TTC549 (cell line): ENCODE measurements at regions not wholly inside any gene's neighbourhood (a gene's known extent, or its start where the extent isn't known, plus 50 kb on each side); places are given as distances from the start of the nearest gene placed in this dataset.
"Not testable (repeated sequence)": the region's sequence is repeated elsewhere in the genome, so short reads cannot be mapped to it uniquely, and the experiment has no call there.

Experiments used
- FAIRE-seq: peaks from 2 replicates; lab custom pipeline; 2012; peaks lifted over from hg19 to GRCh38; lab: Jason Lieb, UNC

DNA sequence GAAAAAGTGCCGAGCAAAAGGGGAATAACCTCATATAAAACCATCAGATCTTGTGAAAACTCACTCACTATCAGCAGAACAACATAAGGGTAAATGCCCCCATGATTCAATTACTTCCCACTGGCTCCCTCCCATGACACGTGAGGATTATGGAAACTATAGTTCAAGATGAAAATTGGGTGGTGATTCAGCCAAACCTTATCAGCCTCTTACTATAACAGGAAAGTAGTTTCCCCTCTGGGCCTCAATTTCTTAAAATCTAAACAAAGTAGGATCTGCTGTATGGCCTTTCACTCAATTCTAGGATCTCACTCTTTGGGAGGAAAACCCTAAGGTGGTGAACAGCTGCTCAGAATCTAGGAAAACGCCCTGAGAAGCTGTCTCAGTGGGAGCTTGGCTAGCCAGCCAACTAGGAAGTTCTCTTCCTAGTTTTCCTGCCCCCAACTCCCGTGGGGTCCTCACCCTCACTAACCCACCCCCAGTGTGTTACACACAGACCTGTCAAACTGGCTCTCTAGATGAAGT lies 1017.1 kb upstream of the HS3ST1 start:
- no peak for FAIRE-seq

DNA sequence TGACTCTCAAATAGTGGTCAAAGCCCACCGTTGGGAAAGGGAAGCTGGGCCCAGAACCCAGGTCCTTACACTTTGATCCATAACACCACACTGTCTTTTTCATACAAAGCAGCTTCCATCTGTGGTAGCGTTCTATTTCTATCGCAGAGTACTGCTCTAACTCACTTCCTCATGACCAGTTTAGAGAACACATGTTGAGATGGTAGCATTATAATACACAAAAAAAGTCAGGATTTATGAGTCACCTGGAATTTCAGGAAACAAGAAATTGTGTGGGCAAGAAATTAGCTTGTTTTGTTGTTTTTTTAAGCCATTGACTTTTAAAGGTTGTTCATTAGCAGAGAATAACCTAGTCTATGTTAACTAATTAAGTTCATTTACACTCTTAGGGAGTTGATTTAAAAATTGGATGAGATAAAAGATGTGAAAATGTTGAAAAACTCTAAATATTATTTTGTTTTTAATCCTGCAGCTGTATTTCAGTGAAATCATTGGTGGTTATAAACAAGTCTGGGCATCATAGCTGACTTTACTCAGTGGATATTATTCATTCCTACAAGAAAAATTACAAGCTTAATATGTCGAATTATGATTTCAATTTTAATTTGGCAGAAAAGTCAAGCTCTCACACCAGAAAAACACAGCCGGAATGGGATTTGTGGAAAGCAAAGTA lies 1011.1 kb upstream of the HS3ST1 start:
- FAIRE-seq = no peak

DNA sequence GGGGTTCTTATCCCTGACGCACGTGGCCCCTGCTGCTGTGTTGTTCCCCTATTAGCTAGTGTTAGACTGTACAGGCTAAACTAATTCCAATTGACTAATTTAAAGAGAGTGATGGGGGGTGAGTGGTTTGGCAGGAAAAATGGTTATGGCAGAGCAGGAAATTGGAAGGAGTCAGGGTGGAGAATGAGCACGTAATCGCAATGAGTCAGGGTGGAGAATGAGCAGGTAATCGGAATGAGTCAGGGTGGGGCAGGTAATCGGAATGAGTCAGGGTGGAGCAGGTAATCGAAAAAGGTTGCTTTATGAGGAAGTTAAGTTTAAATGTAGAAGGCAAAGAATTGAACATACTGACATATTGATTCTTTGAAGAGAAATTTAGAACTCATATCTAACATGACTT lies 1002.6 kb upstream of the HS3ST1 start:
- FAIRE-seq = not testable (repeated sequence)

DNA sequence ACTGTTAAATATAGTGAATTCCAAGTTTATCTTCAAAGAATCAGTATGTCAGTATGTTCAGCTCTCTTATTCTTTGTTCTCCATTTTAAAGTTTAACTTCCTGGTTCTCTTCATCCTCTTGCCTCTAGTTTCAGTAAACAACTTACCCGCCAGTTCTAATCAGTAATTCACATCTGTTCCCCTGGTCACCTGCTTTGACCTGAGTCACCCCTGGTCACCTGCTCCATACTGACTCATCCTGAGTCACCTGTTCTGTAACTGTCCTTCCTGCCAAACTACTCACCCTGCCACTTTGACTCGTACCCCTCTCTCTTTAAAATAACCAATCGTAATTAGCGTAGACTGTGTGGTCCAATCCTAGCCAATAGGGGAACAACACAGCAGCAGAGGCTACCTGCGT lies 992.7 kb upstream of the HS3ST1 start:
- FAIRE-seq = no peak

DNA sequence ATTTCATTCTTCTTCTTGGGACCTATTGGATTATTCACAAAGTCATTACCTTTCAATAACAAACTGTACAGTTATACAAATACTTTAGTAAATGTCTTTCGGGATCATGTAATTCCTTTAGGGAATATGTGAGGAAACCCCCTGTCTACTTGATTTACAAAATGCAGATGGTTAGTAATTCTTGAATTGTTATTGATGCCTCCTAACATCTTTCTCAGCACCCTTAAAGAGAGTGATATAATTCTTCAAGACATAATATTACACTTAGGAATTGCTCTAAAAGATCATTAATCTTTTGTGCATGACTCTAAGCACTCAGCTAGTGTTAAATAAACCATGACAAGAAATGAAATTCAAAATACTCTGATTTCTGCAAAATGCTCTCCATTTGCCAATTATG lies 988.1 kb upstream of the HS3ST1 start:
- no peak for FAIRE-seq

DNA sequence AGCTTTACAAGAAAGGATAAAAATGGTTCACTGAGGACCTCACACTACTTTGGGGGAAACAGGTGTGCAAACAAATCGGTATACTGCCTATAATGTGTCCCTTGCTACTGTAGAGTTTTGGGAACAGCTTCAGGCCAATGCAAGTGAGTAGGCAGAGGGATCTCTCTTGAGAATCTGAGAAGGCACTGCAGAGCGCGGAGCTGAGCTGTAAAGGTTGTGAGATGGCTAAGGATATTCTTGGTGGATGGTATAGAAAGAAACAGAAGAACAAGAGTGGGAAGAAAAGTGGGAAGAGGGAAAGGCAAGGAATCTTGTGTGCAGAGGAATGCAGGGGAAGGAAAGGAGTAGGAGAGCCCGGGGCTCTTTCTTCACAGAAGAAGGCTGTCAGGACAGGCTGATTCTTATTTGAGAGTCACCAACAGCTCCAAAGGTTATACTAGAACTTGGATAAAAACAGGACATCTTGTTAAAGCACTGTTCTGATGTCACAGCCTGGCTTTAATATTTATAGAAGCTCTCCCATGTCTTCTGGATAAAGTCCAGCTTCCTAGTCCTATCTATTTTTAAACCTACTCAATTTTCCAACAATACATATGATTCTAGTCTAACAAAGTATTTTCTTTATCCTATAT lies 985.6 kb upstream of the HS3ST1 start:
- FAIRE-seq = no peak

DNA sequence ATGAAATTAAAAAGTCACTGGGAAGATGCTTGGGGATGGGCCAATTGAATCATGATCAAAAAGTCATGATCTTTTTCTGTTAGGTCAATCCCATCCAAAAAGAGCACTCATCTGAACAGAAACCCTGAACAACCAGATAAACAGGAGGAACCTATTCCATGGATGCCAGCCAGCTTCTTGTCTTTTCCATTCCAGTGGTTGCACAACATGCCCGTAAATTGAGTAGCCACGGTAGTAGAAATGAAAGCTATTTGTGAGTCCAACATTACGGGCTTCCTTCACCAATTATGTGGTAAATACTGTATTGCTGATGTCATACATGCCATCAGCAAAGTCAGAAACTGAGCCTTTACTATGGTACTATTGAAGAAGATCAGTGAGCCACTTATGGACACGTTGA lies 982.4 kb upstream of the HS3ST1 start:
- no peak for FAIRE-seq

DNA sequence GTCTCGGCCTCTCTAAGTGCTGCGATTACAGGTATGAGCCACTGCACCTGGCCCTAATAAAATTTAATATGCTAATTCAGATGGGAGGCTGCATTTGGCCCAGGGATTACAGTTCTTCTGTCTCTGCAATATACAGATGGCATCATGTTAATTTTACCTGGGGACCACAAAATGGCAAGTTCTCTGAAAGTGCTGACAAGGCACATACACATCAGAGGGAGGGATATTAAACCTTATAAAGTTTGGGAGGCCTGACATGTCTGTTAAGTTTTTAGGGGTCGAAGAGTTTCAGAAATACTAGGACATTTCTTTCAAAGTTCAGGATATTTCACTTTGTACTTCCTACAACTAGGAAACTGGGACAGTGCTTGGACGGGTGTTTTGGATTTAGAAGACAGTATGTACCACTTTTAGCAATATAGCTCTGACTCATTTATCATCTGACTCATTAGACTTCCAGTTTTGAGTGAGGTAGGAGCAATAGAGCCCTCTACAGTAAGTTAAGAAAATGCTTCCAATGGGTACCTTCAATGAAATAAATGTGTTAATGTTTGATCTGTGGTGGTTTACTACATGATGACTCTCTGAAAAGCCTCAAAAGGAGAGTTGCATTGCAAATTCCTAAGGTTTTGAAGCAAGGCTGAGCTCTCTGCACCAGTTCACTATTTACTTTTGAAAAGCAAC lies 981.0 kb upstream of the HS3ST1 start:
- no peak for FAIRE-seq

DNA sequence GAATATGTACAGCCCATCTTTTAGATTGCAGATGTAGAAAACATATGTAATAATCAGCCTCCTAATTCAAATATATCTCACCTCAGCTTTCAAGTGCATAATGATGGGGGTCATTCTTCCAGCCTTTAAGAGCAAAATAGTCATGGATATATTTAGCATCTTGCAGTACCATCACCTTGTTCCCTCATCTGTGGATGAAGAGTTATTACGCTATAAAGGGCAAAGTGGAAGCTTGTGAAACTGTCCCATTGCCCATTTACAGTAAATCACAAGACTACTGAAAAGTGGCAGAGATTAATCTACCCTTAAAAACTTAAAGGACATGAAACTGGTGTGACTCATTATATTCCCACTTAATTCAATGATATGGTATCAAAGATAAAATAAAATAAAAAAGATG lies 979.7 kb upstream of the HS3ST1 start:
- FAIRE-seq = no peak

DNA sequence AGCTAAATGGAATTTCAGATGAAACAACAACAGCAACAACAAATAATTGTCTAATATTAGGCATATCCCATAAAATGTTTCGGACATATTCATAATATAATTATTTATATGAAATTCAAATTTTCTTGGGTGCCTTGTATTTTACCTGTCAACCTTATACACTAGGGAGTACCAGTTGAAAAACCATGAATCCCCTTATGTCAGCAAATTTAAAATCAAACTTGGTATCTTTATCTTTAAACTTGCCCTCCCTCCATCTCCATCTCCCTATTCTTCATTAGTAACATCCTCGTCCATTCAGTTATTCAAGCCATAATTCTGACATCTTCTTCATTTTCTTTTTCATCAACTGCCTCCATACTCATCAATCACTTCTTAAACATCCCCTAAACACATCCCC lies 974.5 kb upstream of the HS3ST1 start:
- FAIRE-seq = no peak

DNA sequence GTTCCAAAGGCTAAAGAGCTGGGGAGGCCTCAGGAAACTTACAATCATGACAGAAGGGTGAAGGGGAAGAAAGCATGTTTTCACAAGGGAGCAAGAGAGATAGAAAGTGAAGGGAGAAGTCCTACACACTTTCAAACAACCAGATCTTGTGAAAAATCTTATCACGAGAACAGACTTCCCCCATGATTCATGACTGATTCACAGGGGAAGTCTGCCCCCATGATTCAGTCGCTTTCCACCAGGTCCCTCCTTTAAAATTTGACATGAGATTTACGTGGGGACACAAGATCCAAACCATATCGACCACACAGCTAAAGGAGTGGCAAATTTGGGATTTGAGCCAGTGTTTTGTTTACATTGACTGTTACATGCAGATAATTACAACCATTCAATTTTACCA lies 971.1 kb upstream of the HS3ST1 start:
- FAIRE-seq = no peak

DNA sequence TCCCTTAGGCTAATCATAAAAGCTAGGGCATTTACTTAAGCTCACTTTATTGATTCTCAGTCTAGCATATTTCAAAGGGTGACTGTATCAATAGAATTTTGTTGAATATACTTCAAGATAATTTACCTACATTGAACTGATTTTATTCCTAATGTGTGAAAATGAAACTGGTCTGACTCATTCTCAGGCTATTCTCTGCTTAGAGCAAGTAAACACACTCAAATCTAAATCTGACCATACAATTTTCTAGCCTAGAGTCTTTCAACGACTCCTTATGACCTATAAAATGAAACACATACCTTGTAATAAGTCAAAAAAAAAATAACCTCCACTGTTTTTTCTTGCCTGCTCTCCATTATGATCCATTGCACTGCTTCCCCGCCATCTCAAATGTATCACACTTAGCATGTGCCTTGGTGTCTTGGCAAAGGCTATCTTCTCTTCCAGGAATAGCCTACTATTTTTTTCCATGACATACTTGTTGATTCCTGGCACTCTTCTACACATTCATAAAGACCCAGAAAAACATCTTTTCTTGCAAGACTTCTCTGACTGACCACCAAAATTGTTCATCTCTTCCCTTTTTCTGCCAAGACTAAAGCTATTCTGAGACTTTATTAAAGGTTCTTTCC lies 965.1 kb upstream of the HS3ST1 start:
- no peak for FAIRE-seq

DNA sequence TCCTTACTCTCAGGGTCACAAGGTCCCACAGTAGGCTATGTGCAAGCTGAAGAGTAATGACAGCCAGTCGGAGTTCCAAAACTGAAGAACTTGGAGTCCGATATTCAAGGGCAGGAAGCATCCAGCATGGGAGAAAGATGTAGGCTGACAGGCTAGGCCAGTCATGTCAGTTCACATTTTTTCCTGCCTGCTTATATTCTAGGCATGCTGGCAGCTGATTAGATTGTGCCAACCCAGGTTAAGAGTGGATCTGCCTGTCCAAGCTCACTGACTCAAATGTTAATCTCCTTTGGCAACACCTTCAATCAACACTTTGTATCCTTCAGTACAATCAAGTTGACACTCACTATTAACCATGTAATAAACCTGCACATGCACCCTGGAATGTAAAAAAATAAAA lies 960.9 kb upstream of the HS3ST1 start:
- no peak for FAIRE-seq

DNA sequence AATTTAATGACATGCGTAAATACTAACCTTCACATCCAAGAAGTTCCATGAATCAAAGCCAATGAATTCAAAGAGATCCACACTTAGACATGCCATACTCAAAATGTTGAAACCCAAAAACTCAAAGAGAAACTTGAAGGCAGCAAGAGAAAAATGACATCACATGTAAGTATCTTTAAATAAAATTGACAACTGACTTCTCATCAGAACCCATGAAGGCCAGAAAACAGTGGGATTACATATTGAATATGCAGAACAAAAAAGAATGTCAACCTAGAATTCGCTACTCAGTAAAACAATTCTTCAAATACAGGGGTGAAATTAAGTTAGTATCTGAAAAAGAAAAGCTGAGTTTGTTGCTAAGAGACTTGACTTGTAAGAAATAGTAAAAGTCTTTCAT lies 953.9 kb upstream of the HS3ST1 start:
- FAIRE-seq = no peak

DNA sequence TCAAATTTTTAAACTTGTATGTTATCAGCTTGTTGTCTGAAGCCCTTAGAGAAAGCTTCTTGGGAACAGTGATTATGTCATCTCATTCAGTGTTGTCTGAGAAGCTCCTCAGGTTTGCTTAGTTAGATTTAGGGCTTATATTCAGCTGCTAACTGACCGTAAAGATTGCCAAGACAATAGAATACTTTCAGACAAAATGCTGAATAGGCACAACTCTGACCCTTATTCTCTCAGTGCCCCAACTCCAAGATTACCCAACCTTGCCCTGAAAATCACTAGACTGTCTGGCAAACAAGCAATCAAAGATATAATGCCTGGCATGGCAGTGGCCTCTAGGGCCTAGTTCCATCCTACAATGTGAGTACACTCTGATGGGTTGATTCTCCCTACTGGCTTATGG lies 950.5 kb upstream of the HS3ST1 start:
- no peak for FAIRE-seq

DNA sequence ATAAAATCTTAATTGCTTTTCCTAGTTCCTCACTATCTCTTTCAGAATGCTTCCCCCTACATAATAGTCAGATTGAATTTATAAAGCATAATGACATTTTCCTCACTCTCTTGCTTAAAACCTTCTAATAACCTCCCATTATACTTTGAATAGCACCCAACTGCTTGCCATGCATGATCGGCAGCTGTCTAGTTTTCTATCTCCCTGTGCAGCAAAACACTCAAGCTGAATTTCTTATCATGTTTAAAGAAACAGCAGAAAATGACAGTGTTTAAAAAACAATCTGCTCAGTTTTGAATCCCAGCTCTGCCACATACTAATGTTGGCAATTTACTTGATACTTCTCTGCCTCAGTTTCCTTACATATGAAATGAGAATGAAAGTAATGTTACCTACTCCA lies 947.1 kb upstream of the HS3ST1 start:
- no peak for FAIRE-seq

DNA sequence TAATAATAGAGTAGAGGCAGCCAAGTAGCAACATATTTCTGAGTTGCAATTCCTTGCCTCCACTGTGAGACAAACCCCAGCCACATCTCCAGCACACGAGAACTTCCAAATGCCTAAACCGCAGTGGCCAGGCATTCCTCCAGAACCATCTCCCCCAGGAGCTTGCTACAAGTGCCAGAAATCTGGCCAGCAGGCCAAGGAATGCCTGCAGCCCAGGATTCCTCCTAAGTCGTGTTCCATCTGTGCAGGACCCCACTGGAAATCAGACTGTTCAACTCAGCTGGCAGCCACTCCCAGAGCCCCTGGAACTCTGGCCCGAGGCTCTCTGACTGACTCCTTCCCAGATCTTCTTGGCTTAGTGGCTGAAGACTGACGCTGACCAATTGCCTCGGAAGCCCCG lies 937.2 kb upstream of the HS3ST1 start:
- not testable (repeated sequence) for FAIRE-seq

DNA sequence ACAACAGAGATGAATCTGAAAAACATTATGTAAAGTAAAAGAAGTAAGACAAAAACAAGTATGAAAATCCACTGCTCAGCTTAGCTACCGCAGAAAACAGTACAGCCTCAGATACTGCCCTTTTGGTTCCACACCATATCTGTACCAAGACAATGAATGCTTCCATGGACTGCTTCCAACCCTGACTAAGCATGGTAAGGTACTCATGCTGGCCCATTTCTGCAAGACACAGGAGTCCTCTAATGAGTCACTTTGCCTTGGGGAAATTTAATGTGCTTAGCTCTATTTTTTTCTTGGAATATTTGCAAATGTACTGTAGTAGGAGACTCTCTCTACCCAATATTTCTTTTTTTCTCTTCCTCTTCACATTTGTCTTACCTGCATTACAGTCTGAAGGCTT lies 931.7 kb upstream of the HS3ST1 start:
- no peak for FAIRE-seq

DNA sequence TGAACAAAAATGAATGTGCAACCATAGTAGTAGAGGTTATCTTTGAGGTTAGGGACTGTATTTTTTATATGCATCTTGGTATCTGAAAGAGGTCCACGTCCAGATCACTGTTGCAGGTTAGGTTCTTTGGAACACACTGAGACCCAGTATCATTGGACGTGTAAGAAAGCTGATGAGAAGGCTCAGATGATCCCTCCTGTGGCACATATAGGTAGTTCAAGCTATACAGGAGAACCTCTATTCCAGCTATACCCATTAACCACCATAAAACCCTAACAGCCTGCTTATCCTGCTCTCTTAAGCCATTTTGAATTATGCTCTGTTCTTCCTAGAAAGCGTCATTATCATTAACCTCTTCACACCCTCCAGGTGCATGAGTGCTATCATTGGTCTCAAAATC lies 930.7 kb upstream of the HS3ST1 start:
- FAIRE-seq = no peak

DNA sequence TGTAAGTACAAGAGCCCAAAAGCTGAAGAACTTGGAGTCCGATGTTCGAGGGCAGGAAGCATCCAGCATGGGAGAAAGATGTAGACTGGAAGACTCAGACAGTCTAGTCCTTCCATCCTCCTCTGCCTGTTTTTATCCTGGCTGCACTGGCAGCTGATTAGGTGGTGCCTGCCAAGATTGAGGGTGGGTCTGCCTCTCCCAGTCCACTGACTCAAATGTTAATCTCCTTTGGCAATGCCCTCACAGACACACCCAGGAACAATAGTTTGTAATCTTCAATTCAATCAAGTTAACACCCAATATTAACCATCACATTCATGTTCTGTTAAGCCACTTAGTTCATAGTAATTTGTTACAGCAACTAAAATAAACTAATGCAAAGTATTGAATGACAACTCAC lies 904.4 kb upstream of the HS3ST1 start:
- not testable (repeated sequence) for FAIRE-seq

DNA sequence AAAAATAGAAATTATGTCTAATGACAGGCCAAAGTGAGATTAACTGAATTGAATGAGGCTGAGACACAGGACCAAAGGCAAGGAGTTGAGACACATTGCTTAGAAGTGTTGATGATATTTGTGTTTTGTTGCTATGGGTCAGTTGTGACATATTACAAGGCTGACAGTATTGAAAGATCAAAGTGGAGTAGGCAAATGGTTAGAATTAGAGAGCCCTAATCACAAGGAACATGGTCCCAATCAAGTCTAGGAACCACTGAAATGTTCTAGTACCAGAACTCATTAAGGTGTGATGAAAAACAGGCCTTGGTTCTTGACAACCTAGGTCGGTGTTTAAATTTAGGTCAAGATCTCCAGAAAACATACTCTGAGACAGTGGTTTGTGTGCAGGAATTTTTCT lies 896.3 kb upstream of the HS3ST1 start:
- no peak for FAIRE-seq

DNA sequence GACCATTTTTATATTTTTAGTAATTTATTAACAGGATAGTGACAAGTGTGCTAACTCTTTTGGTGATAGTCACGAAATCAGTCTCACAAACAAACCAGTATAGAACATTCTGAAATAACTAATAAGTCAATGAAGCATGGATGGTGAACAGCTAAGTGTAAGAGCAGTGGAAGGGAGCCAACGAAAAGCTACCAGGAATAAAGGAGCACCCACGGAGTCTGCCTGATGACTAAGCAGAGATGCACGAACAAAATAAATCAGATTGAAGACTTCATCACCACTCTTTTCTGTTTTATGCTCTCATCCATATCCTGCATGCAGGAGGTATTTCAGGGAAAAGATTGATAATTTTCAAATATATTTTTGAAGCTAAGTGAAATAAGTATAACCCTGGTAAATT lies 891.1 kb upstream of the HS3ST1 start:
- FAIRE-seq = no peak

DNA sequence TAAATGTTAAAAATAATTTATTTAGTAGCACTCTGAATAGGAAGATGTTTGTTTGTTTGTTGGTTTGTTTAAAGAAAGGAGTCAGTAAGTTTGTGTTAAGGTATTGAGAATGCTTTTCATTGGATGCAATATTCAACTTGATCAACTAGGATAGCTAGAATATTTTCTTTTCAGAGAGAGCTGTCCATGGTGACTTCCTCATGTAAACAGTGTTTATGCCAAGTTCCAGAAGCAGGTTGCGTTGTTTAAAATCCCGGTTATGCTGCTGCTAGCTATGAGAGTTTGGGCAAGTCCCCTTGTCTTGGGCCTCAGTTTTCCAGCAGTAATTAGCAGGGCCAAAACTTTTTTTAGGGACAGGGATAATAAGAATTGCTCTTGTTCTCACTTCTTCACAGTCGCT lies 876.2 kb upstream of the HS3ST1 start:
- no peak for FAIRE-seq
